Activated CD8-positive, alpha-beta T cell treated with anti-CD3 and anti-CD28 coated beads, Interleukin-2, amount 10 ng/mL, durations not matched to agents 7 days and 5 days (primary cell): ENCODE measurements at regions not wholly inside any gene's neighbourhood (a gene's known extent, or its start where the extent isn't known, plus 50 kb on each side); places are given as distances from the start of the nearest gene placed in this dataset.

Source experiments
- ATAC-seq: fragments of 150-1000 bp; cut with Tn5 transposase; one replicate; pipeline ENCODE4 v1.10.0; 2021; ENCODE audit warnings: moderate library complexity
- CTCF ChIA-PET: fragments of 350-600 bp; sonication (Branson Sonifier 250); formaldehyde crosslinking; loops from one replicate; lab custom pipeline; 2021; ENCODE audit warnings: antibody characterized with exemption; lab: Charles Lee
- POLR2A ChIA-PET: fragments of 350-600 bp; sonication (Branson Sonifier 250); formaldehyde crosslinking; loops from one replicate; lab custom pipeline; 2021; ENCODE audit warnings: antibody characterized with exemption; lab: Charles Lee
- DNase-seq: peaks from one replicate; pipeline ENCODE4 v3.0.0-alpha.2; 2020
- H3K27ac Mint-ChIP-seq: one replicate; pipeline ENCODE4 v1.8.0; 2021; ENCODE audit warnings: mild to moderate bottlenecking, mixed read lengths
- H3K27me3 Mint-ChIP-seq: one replicate; pipeline ENCODE4 v1.8.0; 2021; ENCODE audit warnings: low read depth, mixed read lengths
- H3K36me3 Mint-ChIP-seq: one replicate; pipeline ENCODE4 v1.8.0; 2021; ENCODE audit warnings: low read depth, mixed read lengths
- H3K4me1 Mint-ChIP-seq: one replicate; pipeline ENCODE4 v1.8.0; 2021; ENCODE audit warnings: low read depth, mixed read lengths
- H3K4me3 Mint-ChIP-seq: one replicate; pipeline ENCODE4 v1.8.0; 2021; ENCODE audit warnings: mild to moderate bottlenecking, mixed read lengths
- H3K9me3 Mint-ChIP-seq: one replicate; pipeline ENCODE4 v1.8.0; 2022; ENCODE audit warnings: mixed read lengths; ENCODE audit not compliant: insufficient read depth

DNA sequence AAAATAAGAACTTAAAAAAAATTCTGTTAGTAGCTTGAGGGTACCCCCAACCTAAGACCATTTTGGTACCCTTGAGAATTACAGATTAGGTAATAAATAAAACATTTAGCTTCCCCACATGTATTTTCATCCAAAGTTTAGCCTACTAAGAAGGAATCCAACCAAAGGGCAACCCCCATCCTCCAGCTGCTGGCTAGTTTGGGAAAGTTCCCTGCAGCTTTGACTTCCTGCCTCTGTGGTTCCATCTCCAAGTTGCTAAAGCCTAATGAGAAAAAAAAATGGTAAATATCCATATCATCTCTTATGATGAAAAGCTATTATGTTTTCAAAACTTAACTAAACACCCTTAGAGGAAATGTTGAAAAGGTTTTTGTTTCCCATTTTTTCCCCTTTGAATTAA, 547.2 kb downstream of the ANKRD7 start:
- POLR2A ChIA-PET = no interaction called here
- ATAC-seq (no peak), DNase-seq (no peak)
- no peak overlapping the region for H3K4me3 Mint-ChIP-seq
- no peak overlapping the region for H3K27ac Mint-ChIP-seq
- CTCF ChIA-PET = no interaction called here
- no peaks in the 10 kb centered on the region for H3K4me1 Mint-ChIP-seq
- no peaks in the 10 kb centered on the region for H3K9me3 Mint-ChIP-seq
- no peaks in the 10 kb centered on the region for H3K27me3 Mint-ChIP-seq
- no peaks in the 10 kb centered on the region for H3K36me3 Mint-ChIP-seq

GRCh38 chr7:118777308-118777707, 552.8 kb downstream of the ANKRD7 start:
- H3K4me1 Mint-ChIP-seq = no peaks in the 10 kb centered on the region
- ATAC-seq = no peak
- no peaks in the 10 kb centered on the region for H3K9me3 Mint-ChIP-seq
- DNase-seq = no peak
- no peak overlapping the region for H3K4me3 Mint-ChIP-seq
- no peaks in the 10 kb centered on the region for H3K27me3 Mint-ChIP-seq
- no peak overlapping the region for H3K27ac Mint-ChIP-seq
- H3K36me3 Mint-ChIP-seq = no peaks in the 10 kb centered on the region
- ChIA-PET CTCF (no interaction called here), POLR2A (no interaction called here)

DNA sequence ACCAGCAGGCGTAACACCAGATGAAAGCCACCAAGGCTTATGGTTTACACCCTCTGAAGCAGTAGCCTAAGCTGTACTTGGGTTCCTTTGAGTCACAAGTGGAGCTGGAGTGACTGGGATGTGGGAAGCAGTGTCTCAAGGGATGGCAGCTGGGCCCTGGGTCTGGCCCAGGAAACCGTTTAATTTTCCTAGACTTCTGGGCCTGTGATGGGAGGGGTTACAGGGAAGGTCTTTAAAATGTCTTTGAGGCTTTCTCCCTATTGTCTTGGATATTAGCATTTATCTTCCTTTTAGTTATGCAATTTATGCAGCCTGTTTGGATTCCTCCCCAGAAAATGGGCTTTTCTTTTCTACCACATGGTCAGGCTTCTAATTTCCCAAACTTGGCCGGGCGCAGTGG, 568.2 kb downstream of the ANKRD7 start:
- ChIA-PET POLR2A (no interaction called here), CTCF (no interaction called here)
- H3K4me3 Mint-ChIP-seq = no peak overlapping the region
- H3K9me3 Mint-ChIP-seq = peaks cover 6% of the 10 kb centered on the region
- H3K27me3 Mint-ChIP-seq = no peaks in the 10 kb centered on the region
- DNase-seq (no peak), ATAC-seq (no peak)
- no peaks in the 10 kb centered on the region for H3K36me3 Mint-ChIP-seq
- H3K4me1 Mint-ChIP-seq = no peaks in the 10 kb centered on the region
- no peak overlapping the region for H3K27ac Mint-ChIP-seq

- POLR2A ChIA-PET = no interaction called here
- DNase-seq = no peak
- Mint-ChIP-seq H3K4me1 (no peaks in the 10 kb centered on the region), H3K9me3 (peaks cover 6% of the 10 kb centered on the region), H3K27ac (no peak overlapping the region), H3K27me3 (no peaks in the 10 kb centered on the region), H3K36me3 (no peaks in the 10 kb centered on the region), H3K4me3 (no peak overlapping the region)
- ATAC-seq = no peak
- CTCF ChIA-PET = no interaction called here
Observed at GRCh38 chr7:118793582-118793981, 569.1 kb downstream of the ANKRD7 start.

DNA sequence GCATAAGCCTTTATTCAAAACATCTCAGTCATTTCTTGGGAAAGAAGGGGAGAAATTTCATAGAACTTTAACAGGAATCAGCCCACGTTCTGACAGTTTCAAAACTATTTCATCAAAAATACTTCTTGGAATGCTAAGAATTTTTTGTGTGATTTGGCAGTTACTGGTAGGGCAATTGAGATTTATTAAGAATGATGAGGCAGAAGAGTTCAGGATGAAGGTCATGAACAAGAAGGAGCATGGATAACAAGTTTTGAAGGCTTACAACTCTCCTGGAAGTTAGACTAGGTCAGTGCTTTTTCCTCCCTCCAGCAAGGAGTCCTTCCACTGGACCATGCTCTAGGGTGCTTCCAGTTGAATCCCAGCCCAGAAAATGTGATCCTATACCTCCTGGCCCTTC, 569.9 kb downstream of the ANKRD7 start:
- ChIA-PET CTCF (no interaction called here), POLR2A (no interaction called here)
- H3K36me3 Mint-ChIP-seq = no peaks in the 10 kb centered on the region
- no peaks in the 10 kb centered on the region for H3K4me1 Mint-ChIP-seq
- DNase-seq (no peak), ATAC-seq (no peak)
- no peak overlapping the region for H3K27ac Mint-ChIP-seq
- H3K27me3 Mint-ChIP-seq = no peaks in the 10 kb centered on the region
- no peak overlapping the region for H3K4me3 Mint-ChIP-seq
- H3K9me3 Mint-ChIP-seq = peaks cover 6% of the 10 kb centered on the region

DNA sequence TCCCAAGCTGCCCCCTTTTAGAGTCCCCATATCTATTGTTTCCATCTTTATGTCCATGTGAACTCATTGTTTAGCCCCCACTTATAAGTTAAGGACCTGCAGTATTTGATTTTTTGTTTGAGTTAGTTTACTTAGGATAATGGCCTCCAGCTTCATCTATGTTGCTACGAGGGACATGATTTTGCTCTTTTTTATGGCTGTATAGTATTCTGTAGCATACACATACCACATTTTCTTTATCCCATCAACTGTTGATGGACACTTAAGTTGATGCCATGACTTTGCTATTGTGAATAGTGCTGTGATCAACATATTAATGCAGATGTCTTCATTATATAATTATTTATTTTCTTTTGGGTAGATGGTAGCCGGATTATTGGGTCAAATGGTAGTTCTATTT, 576.9 kb downstream of the ANKRD7 start:
- CTCF ChIA-PET = no interaction called here
- Mint-ChIP-seq H3K4me1 (no peaks in the 10 kb centered on the region), H3K4me3 (no peak overlapping the region), H3K36me3 (no peaks in the 10 kb centered on the region), H3K9me3 (peaks cover 4% of the 10 kb centered on the region), H3K27me3 (no peaks in the 10 kb centered on the region), H3K27ac (no peak overlapping the region)
- DNase-seq = no peak
- no peak for ATAC-seq
- POLR2A ChIA-PET = no interaction called here

DNA sequence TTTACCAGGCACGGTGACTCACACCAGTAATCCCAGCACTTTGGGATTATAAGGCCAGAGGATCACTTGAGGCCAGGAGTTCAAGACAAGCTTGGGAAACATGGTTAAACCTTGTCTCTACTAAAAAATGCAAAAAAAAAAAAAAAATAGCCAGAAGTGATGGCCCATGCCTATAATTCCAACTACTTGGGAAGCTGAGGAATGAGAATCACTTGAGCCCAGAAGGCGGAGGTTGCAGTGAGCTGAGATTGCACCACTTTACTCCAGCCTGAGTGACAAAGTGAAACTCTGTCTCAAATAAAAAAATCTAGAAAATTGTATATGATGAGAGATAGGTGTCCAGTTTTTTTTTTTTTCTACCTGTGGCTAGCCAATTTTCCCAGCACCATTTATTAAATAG, 578.2 kb downstream of the ANKRD7 start:
- ChIA-PET CTCF (no interaction called here), POLR2A (no interaction called here)
- peaks cover 4% of the 10 kb centered on the region for H3K9me3 Mint-ChIP-seq
- H3K27ac Mint-ChIP-seq = no peak overlapping the region
- H3K4me1 Mint-ChIP-seq = no peaks in the 10 kb centered on the region
- no peaks in the 10 kb centered on the region for H3K36me3 Mint-ChIP-seq
- H3K4me3 Mint-ChIP-seq = no peak overlapping the region
- ATAC-seq (no peak), DNase-seq (no peak)
- H3K27me3 Mint-ChIP-seq = no peaks in the 10 kb centered on the region

DNA sequence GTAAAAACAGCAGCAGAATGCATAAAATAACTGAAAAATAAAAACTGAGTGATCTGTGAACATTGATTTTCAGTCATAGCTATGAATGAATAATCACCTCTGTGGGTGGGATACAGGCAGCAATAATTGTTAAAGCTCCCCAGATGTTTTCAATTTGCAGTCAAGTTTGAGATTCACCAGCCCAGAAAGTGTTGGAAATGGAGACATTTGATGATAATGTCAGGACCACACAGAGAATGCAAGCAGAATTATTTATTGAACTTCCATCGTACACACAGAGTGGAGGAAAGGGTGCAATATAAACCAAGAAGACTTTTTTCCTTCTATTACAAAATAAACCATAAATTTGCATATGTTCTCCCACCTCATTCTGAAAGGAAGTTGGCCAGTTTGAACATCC, 601.7 kb downstream of the ANKRD7 start:
- Mint-ChIP-seq H3K4me1 (no peaks in the 10 kb centered on the region), H3K27ac (no peak overlapping the region), H3K36me3 (no peaks in the 10 kb centered on the region), H3K27me3 (no peaks in the 10 kb centered on the region), H3K9me3 (no peaks in the 10 kb centered on the region), H3K4me3 (no peak overlapping the region)
- ChIA-PET POLR2A (no interaction called here), CTCF (no interaction called here)
- no peak for DNase-seq
- no peak for ATAC-seq

DNA sequence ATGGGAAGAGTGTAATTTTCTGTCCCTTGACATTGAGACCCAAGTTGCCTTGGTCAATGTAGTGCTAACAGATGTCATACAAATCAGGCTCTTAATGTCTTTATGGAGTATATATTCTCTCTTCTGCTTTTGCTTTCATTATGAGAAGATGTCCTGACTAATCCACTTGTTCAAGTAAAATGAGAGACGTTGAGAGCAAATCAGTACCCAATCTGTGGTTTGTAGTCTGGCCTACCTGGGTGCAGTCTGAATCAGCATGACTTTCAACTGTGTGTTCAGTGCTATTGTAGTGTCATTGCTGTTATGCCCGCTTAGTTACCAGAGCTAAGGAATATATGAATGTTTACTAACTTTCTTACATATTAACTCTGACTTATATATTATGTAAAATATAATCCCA, 612.4 kb downstream of the ANKRD7 start:
- H3K4me1 Mint-ChIP-seq = no peaks in the 10 kb centered on the region
- ChIA-PET POLR2A (no interaction called here), CTCF (no interaction called here)
- no peak overlapping the region for H3K4me3 Mint-ChIP-seq
- ATAC-seq = no peak
- no peak for DNase-seq
- peaks cover 6% of the 10 kb centered on the region for H3K9me3 Mint-ChIP-seq
- no peak overlapping the region for H3K27ac Mint-ChIP-seq
- no peaks in the 10 kb centered on the region for H3K27me3 Mint-ChIP-seq
- no peaks in the 10 kb centered on the region for H3K36me3 Mint-ChIP-seq

DNA sequence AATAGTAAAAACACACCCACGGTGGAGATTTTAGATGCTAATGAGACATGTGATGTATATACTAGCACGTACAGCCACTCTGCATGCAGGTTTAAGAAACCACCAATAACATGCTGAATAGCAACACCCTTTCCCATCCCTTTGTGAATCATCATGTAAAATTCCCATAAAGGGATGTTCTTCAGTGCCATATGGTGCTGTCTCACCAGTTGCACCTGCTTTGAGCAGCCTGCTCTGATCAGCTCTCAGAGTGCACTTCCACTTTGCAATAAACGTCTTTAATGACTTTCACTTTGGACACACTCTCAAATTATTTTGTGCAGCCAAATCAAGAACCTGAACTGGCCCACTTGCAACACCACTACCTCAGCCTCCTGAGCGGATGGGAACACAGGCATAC, 615.0 kb downstream of the ANKRD7 start:
- ATAC-seq (no peak), DNase-seq (no peak)
- H3K27me3 Mint-ChIP-seq = no peaks in the 10 kb centered on the region
- no peaks in the 10 kb centered on the region for H3K9me3 Mint-ChIP-seq
- no peak overlapping the region for H3K4me3 Mint-ChIP-seq
- POLR2A ChIA-PET = no interaction called here
- no peak overlapping the region for H3K27ac Mint-ChIP-seq
- CTCF ChIA-PET = no interaction called here
- H3K4me1 Mint-ChIP-seq = no peaks in the 10 kb centered on the region
- H3K36me3 Mint-ChIP-seq = no peaks in the 10 kb centered on the region

DNA sequence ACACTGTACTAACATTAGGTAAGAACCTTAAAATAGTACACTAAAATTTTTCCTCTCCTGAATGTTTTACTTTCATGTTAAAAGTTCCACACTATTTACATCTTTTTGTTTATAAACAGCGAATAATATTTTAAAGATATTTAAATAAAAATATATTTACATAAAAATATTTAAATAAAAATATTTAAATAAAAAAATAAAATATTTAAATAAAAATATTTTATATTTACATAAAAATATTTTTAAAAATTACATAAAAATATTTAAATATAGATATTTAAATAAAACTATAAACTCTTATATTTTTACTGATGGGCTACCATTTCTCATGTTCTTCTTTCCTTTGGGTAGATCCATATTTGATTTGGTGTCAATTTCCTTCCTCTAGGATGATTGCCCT, 619.0 kb downstream of the ANKRD7 start:
- no peak overlapping the region for H3K4me3 Mint-ChIP-seq
- DNase-seq = no peak
- H3K9me3 Mint-ChIP-seq = no peaks in the 10 kb centered on the region
- CTCF ChIA-PET = no interaction called here
- H3K27me3 Mint-ChIP-seq = no peaks in the 10 kb centered on the region
- ATAC-seq = no peak
- POLR2A ChIA-PET = no interaction called here
- no peaks in the 10 kb centered on the region for H3K4me1 Mint-ChIP-seq
- H3K36me3 Mint-ChIP-seq = no peaks in the 10 kb centered on the region
- H3K27ac Mint-ChIP-seq = no peak overlapping the region

DNA sequence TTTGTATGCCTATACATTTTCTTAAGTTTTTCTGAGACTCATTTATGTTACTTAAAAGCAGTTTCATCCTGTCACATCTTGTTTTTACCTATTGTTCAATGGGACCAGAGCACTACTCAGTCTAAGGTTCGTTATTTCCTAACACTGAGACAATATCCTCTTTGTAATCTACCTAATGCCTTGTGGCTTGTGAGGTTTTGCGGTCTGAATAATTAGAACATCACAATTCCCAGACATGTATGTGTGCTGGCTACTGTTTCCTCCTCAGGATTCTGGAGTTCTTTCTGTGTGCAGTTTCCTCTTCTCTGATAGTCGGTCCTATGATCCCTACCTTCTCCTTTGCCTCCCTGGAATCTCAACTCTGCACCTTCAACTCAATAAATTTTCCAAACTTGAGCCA, 620.2 kb downstream of the ANKRD7 start:
- H3K27me3 Mint-ChIP-seq = no peaks in the 10 kb centered on the region
- no peak overlapping the region for H3K4me3 Mint-ChIP-seq
- ChIA-PET CTCF (no interaction called here), POLR2A (no interaction called here)
- no peaks in the 10 kb centered on the region for H3K36me3 Mint-ChIP-seq
- ATAC-seq = no peak
- no peak for DNase-seq
- no peak overlapping the region for H3K27ac Mint-ChIP-seq
- H3K9me3 Mint-ChIP-seq = no peaks in the 10 kb centered on the region
- no peaks in the 10 kb centered on the region for H3K4me1 Mint-ChIP-seq

DNA sequence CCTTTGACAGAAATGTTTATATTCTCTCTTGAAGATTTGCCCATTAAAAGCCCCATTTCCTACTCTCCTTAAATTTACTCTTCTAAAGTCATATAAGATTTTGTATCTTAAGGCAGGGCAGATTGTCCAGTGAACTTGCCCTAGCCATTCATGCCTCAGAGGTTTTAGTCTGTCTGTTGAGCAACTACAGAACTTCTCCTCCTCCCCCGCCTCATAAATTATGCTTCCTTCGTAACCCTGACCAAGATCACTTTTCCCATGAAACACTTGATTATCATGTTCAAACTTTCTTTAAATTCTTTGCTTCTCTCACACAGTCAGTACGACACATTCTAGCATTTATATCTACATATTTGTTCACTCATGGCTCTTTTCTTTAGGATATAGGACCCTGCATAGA, 621.3 kb downstream of the ANKRD7 start:
- Mint-ChIP-seq H3K36me3 (no peaks in the 10 kb centered on the region), H3K9me3 (no peaks in the 10 kb centered on the region), H3K27me3 (no peaks in the 10 kb centered on the region), H3K4me3 (no peak overlapping the region), H3K27ac (no peak overlapping the region), H3K4me1 (no peaks in the 10 kb centered on the region)
- POLR2A ChIA-PET = no interaction called here
- DNase-seq = no peak
- CTCF ChIA-PET = no interaction called here
- no peak for ATAC-seq
